H1 (cell line): ENCODE measurements at regions not wholly inside any gene's neighbourhood (a gene's known extent, or its start where the extent isn't known, plus 50 kb on each side); places are given as distances from the start of the nearest gene placed in this dataset.

ENCODE experiments used
- BRCA1 ChIP-seq: IDR thresholded peaks from 2 replicates; pipeline ENCODE4 v1.6.1; 2012; ENCODE audit warnings: low read depth, low read length, improper control_type of control experiment
- FOSL1 ChIP-seq: IDR thresholded peaks from 2 replicates; pipeline ENCODE4 v1.6.1; 2011; ENCODE audit warnings: mild to moderate bottlenecking, low read depth, low read length, moderate library complexity; ENCODE audit not compliant: insufficient read depth
- SIRT6 ChIP-seq: IDR thresholded peaks from one replicate; pipeline ENCODE4 v1.7.1; 2012; ENCODE audit warnings: low read length, inconsistent platforms
- SP2 ChIP-seq: IDR thresholded peaks from 2 replicates; pipeline ENCODE4 v1.6.1; 2012; ENCODE audit warnings: mild to moderate bottlenecking, low read length, inconsistent platforms
- SP4 ChIP-seq: IDR thresholded peaks from 2 replicates; pipeline ENCODE4 v1.6.1; 2012; ENCODE audit warnings: low read length, inconsistent platforms
- TAF7 ChIP-seq: optimal IDR thresholded peaks from 2 replicates; pipeline ENCODE3; 2011; ENCODE audit warnings: low read depth, mild to moderate bottlenecking, inconsistent platforms, low read length, moderate library complexity, borderline replicate concordance

GRCh38 chr4:155119006-155119405, 89.4 kb upstream of the NPY2R start (continued):
- TF ChIP-seq SP2, result no peak
- no peak for TF ChIP-seq BRCA1
- no peak for TF ChIP-seq SP4
- no peak for TF ChIP-seq TAF7
- no peak for TF ChIP-seq SIRT6
- no peak for TF ChIP-seq FOSL1
